OCI-LY7 (cell line): ENCODE measurements at regions not wholly inside any gene's neighbourhood (a gene's known extent, or its start where the extent isn't known, plus 50 kb on each side); places are given as distances from the start of the nearest gene placed in this dataset.

Source experiments
- BruUV-seq: library from RNA; stranded (reverse); fragments of 400-500 nt; replicated peaks from 2 replicates; lab custom pipeline; 2021; lab: Mats Ljungman, UMichigan
- CTCF ChIA-PET: fragments of 300-600 bp; sonication (Branson Sonifier 250); formaldehyde crosslinking; loops from one replicate; lab custom pipeline; 2022; ENCODE audit warnings: antibody characterized with exemption; ENCODE audit not compliant: unreplicated experiment; lab: Charles Lee
- POLR2A ChIA-PET: fragments of 300-600 bp; sonication (Branson Sonifier 250); formaldehyde crosslinking; loops from one replicate; lab custom pipeline; 2022; ENCODE audit warnings: antibody characterized with exemption; lab: Charles Lee
- DNase-seq: peaks from one replicate; pipeline ENCODE4 v3.0.0-alpha.2; 2015; ENCODE audit warnings: low spot score
- H2AFZ ChIP-seq: fragments of 200-600 bp; sonication (generic), shearing (Covaris generic); 2 replicates; pipeline ENCODE4 v1.6.1; 2014; ENCODE audit warnings: mild to moderate bottlenecking, antibody characterized with exemption, low read length, moderate library complexity
- H3K27ac ChIP-seq: fragments of 200-600 bp; sonication (generic); 2 replicates; pipeline ENCODE4 v1.5.1; 2014; ENCODE audit warnings: mixed run types, low read depth, mild to moderate bottlenecking, moderate library complexity, low read length, inconsistent platforms; ENCODE audit not compliant: poor library complexity, severe bottlenecking
- H3K36me3 ChIP-seq: fragments of 200-600 bp; sonication (generic); 2 replicates; pipeline ENCODE4 v1.6.1; 2014; ENCODE audit warnings: mild to moderate bottlenecking, antibody characterized with exemption, low read length, moderate library complexity, mixed read lengths; ENCODE audit not compliant: insufficient read depth
- H3K4me1 ChIP-seq: fragments of 200-600 bp; sonication (generic); 2 replicates; pipeline ENCODE4 v1.5.1; 2014; ENCODE audit warnings: mild to moderate bottlenecking, low read length; ENCODE audit not compliant: insufficient read depth, poor library complexity, severe bottlenecking
- H3K4me2 ChIP-seq: fragments of 200-600 bp; sonication (generic); 2 replicates; pipeline ENCODE4 v1.6.1; 2014; ENCODE audit warnings: mild to moderate bottlenecking, low read length
- H3K4me3 ChIP-seq: fragments of 200-600 bp; sonication (generic); 2 replicates; pipeline ENCODE4 v1.5.1; 2014; ENCODE audit warnings: mild to moderate bottlenecking, low read depth, low read length; ENCODE audit not compliant: poor library complexity, severe bottlenecking
- H3K79me2 ChIP-seq: fragments of 200-600 bp; sonication (generic); 2 replicates; pipeline ENCODE4 v1.6.1; 2016; ENCODE audit warnings: low read depth, mild to moderate bottlenecking, low read length, moderate library complexity, mixed read lengths; ENCODE audit not compliant: insufficient read depth
- H3K9me2 ChIP-seq: fragments of 200-600 bp; sonication (generic); 2 replicates; pipeline ENCODE4 v1.6.1; 2016; ENCODE audit warnings: mild to moderate bottlenecking, low read length, mixed read lengths; ENCODE audit not compliant: insufficient read depth
- H3K9me3 ChIP-seq: fragments of 200-600 bp; sonication (generic); 2 replicates; pipeline ENCODE4 v1.6.1; 2014; ENCODE audit warnings: mild to moderate bottlenecking, mixed run types, low read length, mixed read lengths
- H4K20me1 ChIP-seq: fragments of 200-600 bp; sonication (generic); 2 replicates; pipeline ENCODE4 v1.6.1; 2014; ENCODE audit warnings: mild to moderate bottlenecking, antibody characterized with exemption, low read length, moderate library complexity, mixed read lengths; ENCODE audit not compliant: insufficient read depth
- CTCF ChIP-seq: fragments of 200-600 bp; sonication (generic); conservative IDR thresholded peaks from 2 replicates; pipeline ENCODE4 v1.5.1; 2014; ENCODE audit warnings: mild to moderate bottlenecking, antibody characterized with exemption, low read length, moderate library complexity, mixed read lengths
- EZH2phosphoT487 ChIP-seq: fragments of 200-600 bp; sonication (generic); IDR thresholded peaks from 2 replicates; pipeline ENCODE4 v1.6.1; 2018; ENCODE audit warnings: low read depth, borderline replicate concordance, mild to moderate bottlenecking, mixed run types, antibody characterized with exemption, low read length, moderate library complexity, mixed read lengths
- intact Hi-C: fragments of 100-400 bp; cut with micrococcal nuclease; formaldehyde crosslinking; loops from one replicate; pipeline ENCODE4 v1.10.0; 2022; ENCODE audit not compliant: unreplicated experiment

GRCh38 chr2:104744537-104744936, 109.4 kb upstream of the POU3F3 start:
- Histone ChIP-seq H3K9me2 (no peaks in the 10 kb centered on the region), H4K20me1 (no peaks in the 10 kb centered on the region), H3K4me3 (no peak overlapping the region), H3K36me3 (no peaks in the 10 kb centered on the region), H3K9me3 (no peaks in the 10 kb centered on the region), H2AFZ (no peak overlapping the region), H3K79me2 (no peaks in the 10 kb centered on the region), H3K27ac (no peak overlapping the region), H3K4me2 (no peak overlapping the region), H3K4me1 (no peaks in the 10 kb centered on the region)
- no TSS peak for BruUV-seq
- intact Hi-C loops, result no loop called here
- CTCF ChIA-PET, result no interaction called here
- TF ChIP-seq CTCF, result no peak
- TF ChIP-seq EZH2phosphoT487, result no peak
- POLR2A ChIA-PET, result no interaction called here
- no peak for DNase-seq

GRCh38 chr2:104745846-104746245, 108.1 kb upstream of the POU3F3 start:
- no peaks in the 10 kb centered on the region for H3K79me2 ChIP-seq
- ChIA-PET POLR2A (no interaction called here), CTCF (no interaction called here)
- BruUV-seq, result no TSS peak
- no peaks in the 10 kb centered on the region for H3K9me2 ChIP-seq
- H3K36me3 ChIP-seq, result no peaks in the 10 kb centered on the region
- TF ChIP-seq EZH2phosphoT487 (no peak), CTCF (no peak)
- H4K20me1 ChIP-seq, result no peaks in the 10 kb centered on the region
- H3K27ac ChIP-seq, result no peak overlapping the region
- DNase-seq, result no peak
- no peak overlapping the region for H2AFZ ChIP-seq
- intact Hi-C loops, result no loop called here
- H3K4me1 ChIP-seq, result no peaks in the 10 kb centered on the region
- no peaks in the 10 kb centered on the region for H3K9me3 ChIP-seq
- H3K4me2 ChIP-seq, result no peak overlapping the region
- H3K4me3 ChIP-seq, result no peak overlapping the region

- no peak overlapping the region for H3K4me2 ChIP-seq
- no peak for TF ChIP-seq EZH2phosphoT487
- no peak for TF ChIP-seq CTCF
- intact Hi-C loops, result no loop called here
- no peaks in the 10 kb centered on the region for H3K36me3 ChIP-seq
- no peaks in the 10 kb centered on the region for H3K9me3 ChIP-seq
- no peak for DNase-seq
- no peaks in the 10 kb centered on the region for H3K4me1 ChIP-seq
- no TSS peak for BruUV-seq
- H3K27ac ChIP-seq, result no peak overlapping the region
- no peak overlapping the region for H2AFZ ChIP-seq
- POLR2A ChIA-PET, result no interaction called here
- H3K79me2 ChIP-seq, result no peaks in the 10 kb centered on the region
- no peak overlapping the region for H3K4me3 ChIP-seq
- H3K9me2 ChIP-seq, result no peaks in the 10 kb centered on the region
- no peaks in the 10 kb centered on the region for H4K20me1 ChIP-seq
- CTCF ChIA-PET, result no interaction called here
Measured at GRCh38 chr2:104746299-104746698, 107.6 kb upstream of the POU3F3 start.
